ENCODE measurements at regions not wholly inside any gene's neighbourhood (a gene's known extent, or its start where the extent isn't known, plus 50 kb on each side); places are given as distances from the start of the nearest gene placed in this dataset.

DNA sequence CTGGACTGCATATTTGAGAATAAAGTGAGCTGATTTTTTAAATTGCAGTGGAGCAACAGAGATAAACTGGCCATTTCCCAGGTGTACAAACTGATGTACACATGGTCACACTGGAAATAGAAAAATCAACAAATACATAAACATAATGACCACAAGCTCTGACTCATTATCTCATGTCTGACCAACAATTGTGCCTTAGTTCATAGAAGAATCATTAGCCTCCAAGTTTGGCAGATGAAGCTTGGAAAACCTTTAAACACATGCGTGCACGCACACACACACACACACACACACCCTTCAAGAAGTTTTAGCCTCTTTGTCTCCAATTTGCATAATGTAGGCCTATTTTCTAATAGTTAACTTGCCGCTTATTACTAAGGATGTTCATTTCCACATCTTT, 308.9 kb upstream of the POM121L12 start:
- in situ Hi-C loops (cut with MboI; ENCODE audit: low pct_unique_long_range_greater_than_20kb, low sequenced_read_pairs), result no loop called here

GRCh38 chr7:52723606-52724005, 311.8 kb upstream of the POM121L12 start:
- no peak for DNase-seq
- in situ Hi-C loops (cut with MboI; ENCODE audit: low pct_unique_long_range_greater_than_20kb, low sequenced_read_pairs), result no loop called here

More for the DNA sequence above, 308.9 kb upstream of the POM121L12 start:
- DNase-seq, result no peak

GRCh38 chr7:52720856-52721255, 314.6 kb upstream of the POM121L12 start:
- in situ Hi-C loops (cut with MboI; ENCODE audit: low pct_unique_long_range_greater_than_20kb, low sequenced_read_pairs), result no loop called here
- no peak for DNase-seq

- in situ Hi-C loops (cut with MboI; ENCODE audit: low pct_unique_long_range_greater_than_20kb, low sequenced_read_pairs), result no loop called here
Measured at GRCh38 chr7:52719677-52720076, 315.8 kb upstream of the POM121L12 start.

GRCh38 chr7:52715701-52716100, 319.7 kb upstream of the POM121L12 start:
- in situ Hi-C loops (cut with MboI; ENCODE audit: low pct_unique_long_range_greater_than_20kb, low sequenced_read_pairs), result no loop called here
- no peak for DNase-seq

More at GRCh38 chr7:52719677-52720076, 315.8 kb upstream of the POM121L12 start:
- no peak for DNase-seq

DNA sequence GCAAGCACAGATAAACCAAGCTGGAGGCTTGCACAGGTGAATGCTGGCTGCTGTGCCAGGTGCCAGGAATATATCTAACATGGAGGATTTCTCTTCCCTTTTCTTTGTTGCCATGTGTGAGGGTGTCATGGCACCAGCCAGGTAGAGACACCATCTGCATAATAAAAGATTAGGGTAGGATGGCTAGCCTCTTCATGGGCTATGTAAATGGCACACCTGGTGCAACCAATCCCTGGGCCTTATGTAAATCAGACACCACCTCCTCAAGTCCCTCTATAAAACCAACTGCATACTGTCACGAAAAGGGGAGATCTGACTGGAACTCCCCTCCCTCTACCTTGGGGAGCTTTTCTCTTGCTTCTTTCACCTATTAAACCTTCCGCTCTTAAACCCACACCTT, 322.5 kb upstream of the POM121L12 start:
- in situ Hi-C loops (cut with MboI; ENCODE audit: low pct_unique_long_range_greater_than_20kb, low sequenced_read_pairs), result no loop called here
- DNase-seq, result no peak

DNA sequence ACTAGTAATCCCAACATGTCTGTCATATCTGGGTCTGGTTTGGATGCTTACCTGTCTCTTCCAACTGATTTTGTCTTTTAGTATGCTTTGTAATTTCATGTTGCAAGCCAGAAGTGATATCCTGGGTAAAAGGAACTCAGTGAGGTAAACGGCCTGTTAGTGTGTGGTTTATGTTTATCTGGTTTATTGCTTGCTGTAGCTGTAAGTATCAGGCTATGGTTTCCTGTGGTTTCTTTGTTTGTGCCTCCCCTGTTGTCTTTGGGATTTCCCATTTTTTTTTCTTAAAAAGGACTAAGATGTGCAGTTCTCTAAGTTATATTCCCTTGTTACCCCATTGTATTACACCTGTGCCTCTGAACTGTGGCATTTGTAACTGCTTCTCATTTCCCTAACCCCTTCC, 323.5 kb upstream of the POM121L12 start:
- DNase-seq, result no peak
- in situ Hi-C loops (cut with MboI; ENCODE audit: low pct_unique_long_range_greater_than_20kb, low sequenced_read_pairs), result no loop called here

- in situ Hi-C loops (cut with MboI; ENCODE audit: low pct_unique_long_range_greater_than_20kb, low sequenced_read_pairs), result no loop called here
- DNase-seq, result no peak
Measured at GRCh38 chr7:52708846-52709245, 326.6 kb upstream of the POM121L12 start.

DNA sequence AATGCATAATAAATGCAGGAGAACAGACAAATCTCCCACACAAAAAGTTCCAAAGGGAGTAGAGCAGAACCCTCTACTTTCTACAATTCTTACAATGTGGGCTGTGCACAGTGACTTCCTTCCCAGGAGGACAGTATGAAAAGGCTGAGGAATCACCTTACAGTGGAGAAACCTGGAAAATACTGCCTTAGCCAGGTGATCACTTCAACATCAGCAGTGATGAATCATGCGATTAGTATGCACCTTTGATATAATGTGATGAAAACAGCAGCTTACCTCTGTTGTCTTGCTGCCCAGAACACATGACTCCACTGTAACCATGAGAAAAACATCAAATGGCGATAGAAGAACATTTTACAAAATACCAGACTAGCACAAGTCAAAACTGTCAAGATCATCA, 329.7 kb upstream of the POM121L12 start:
- DNase-seq, result no peak
- in situ Hi-C loops (cut with MboI; ENCODE audit: low pct_unique_long_range_greater_than_20kb, low sequenced_read_pairs), result no loop called here

DNA sequence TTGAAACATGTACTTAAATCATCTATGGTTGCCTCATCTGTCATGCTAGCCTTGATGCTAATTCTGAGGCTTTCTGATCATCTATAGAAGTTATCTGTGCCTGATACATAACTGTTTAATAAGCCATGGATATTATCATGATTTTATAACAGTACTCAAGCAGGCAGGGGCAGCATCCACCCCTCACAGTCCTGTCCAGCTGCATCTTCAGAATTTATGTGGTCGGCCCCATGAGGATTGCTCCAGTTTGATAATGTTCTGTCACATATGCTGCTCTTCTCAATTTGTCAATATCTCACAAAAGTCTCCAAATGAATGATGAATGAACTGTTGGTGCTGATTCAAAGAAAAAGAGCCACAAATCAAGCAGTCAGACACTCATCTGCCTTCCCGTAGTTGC, 335.1 kb upstream of the POM121L12 start:
- in situ Hi-C loops (cut with MboI; ENCODE audit: low pct_unique_long_range_greater_than_20kb, low sequenced_read_pairs), result no loop called here
- DNase-seq, result no peak

- in situ Hi-C loops (cut with MboI; ENCODE audit: low pct_unique_long_range_greater_than_20kb, low sequenced_read_pairs), result no loop called here
- no peak for DNase-seq
Measured at GRCh38 chr7:52695973-52696595, 339.3 kb upstream of the POM121L12 start.

- in situ Hi-C loops (cut with MboI; ENCODE audit: low pct_unique_long_range_greater_than_20kb, low sequenced_read_pairs), result no loop called here
- DNase-seq, result no peak
Measured at GRCh38 chr7:52691257-52691656, 344.2 kb upstream of the POM121L12 start.

DNA sequence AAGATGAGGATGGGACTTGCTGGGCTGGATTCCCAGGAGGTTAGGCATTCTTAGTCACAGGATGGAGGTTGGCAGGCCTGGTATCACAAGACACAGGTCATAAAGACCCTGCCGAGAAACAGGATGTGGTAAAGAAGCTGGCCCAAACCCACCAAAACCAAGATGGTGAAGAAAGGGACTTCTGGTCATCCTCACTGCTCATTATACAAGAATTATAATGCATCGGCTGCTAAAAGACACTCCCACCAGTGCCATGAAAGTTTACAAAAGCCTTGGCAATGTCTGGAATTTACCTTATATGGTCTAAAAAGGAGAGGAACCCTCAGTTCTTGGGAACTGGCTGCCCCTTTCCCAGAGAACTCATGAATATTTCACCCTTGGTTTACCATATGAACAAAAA, 345.5 kb upstream of the POM121L12 start:
- in situ Hi-C loops (cut with MboI; ENCODE audit: low pct_unique_long_range_greater_than_20kb, low sequenced_read_pairs), result no loop called here
- DNase-seq, result no peak

- in situ Hi-C loops (cut with MboI; ENCODE audit: low pct_unique_long_range_greater_than_20kb, low sequenced_read_pairs), result no loop called here
Measured at GRCh38 chr7:52685333-52685732, 350.1 kb upstream of the POM121L12 start.

GRCh38 chr7:52684388-52684787, 351.0 kb upstream of the POM121L12 start:
- in situ Hi-C loops (cut with MboI; ENCODE audit: low pct_unique_long_range_greater_than_20kb, low sequenced_read_pairs), result no loop called here
- DNase-seq, result no peak

More at GRCh38 chr7:52685333-52685732, 350.1 kb upstream of the POM121L12 start:
- DNase-seq, result no peak

- in situ Hi-C loops (cut with MboI; ENCODE audit: low pct_unique_long_range_greater_than_20kb, low sequenced_read_pairs), result no loop called here
- DNase-seq, result no peak
Measured at GRCh38 chr7:52682993-52683392, 352.4 kb upstream of the POM121L12 start.

GRCh38 chr7:52670608-52671225, 364.7 kb upstream of the POM121L12 start:
- no peak for DNase-seq

DNA sequence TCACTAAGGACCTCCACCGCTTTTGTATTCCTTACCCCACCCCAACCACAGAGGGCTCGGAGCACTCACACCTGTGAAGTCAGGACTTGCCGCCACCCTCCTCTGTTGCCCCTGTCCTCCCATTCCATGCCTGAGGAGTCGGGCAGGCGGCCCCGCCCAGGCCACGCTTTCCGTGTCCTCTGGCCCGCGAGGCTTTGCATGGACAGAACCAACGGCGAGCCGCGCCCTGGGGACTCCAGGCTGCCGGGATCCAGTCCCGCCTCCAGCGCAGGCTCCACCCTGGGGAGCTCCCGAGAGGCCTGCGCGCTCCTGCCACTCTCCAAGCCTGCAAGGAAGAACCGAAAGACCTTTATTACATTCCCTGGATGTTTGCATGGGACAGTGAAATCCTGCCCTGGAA, 366.4 kb upstream of the POM121L12 start:
- in situ Hi-C loops (cut with MboI; ENCODE audit: low pct_unique_long_range_greater_than_20kb, low sequenced_read_pairs), result no loop called here
- no peak for DNase-seq

More at GRCh38 chr7:52670608-52671225, 364.7 kb upstream of the POM121L12 start:
- in situ Hi-C loops (cut with MboI; ENCODE audit: low pct_unique_long_range_greater_than_20kb, low sequenced_read_pairs), result no loop called here

DNA sequence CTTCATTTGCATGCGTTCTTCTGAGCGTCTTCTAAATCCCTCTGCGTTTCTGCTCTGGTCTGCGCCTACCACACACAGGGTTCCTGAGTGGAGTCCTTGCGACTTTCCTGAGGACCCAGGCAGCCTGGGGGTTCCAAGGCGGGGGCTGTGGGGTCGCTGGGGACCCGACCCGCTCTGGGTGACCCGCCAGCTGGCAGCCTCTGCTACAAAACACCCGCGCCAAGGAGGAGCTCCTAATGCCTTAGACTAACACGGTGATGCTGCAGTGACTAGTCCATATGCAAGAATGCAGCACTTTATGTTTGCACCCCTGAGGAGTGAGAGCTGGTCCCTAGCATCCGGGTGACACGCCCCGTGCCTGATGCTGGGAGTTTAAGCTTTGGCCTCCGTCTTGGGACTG, 367.0 kb upstream of the POM121L12 start:
- DNase-seq, result no peak
- in situ Hi-C loops (cut with MboI; ENCODE audit: low pct_unique_long_range_greater_than_20kb, low sequenced_read_pairs), result no loop called here

GRCh38 chr7:52659178-52659577, 376.3 kb upstream of the POM121L12 start:
- no peak for DNase-seq
- in situ Hi-C loops (cut with MboI; ENCODE audit: low pct_unique_long_range_greater_than_20kb, low sequenced_read_pairs), result no loop called here

- DNase-seq, result no peak
Measured at GRCh38 chr7:52656098-52656497, 379.3 kb upstream of the POM121L12 start.

More at GRCh38 chr7:52656098-52656497, 379.3 kb upstream of the POM121L12 start:
- in situ Hi-C loops (cut with MboI; ENCODE audit: low pct_unique_long_range_greater_than_20kb, low sequenced_read_pairs), result no loop called here
